ENCODE measurements at regions not wholly inside any gene's neighbourhood (a gene's known extent, or its start where the extent isn't known, plus 50 kb on each side); places are given as distances from the start of the nearest gene placed in this dataset.

GRCh38 chr12:34597548-34598351, 575.5 kb downstream of the ALG10 start:
- Histone ChIP-seq H3K4me1 (ENCODE audit: insufficient read depth, low read length) (no peaks in the 10 kb centered on the region), H3K27me3 (ENCODE audit: control insufficient read depth in 1 of 2, insufficient read depth in 2 of 2, low read length in 2 of 2) (no peaks in the 10 kb centered on the region), H3K9ac (ENCODE audit: insufficient read depth, low read depth, low read length) (no peak overlapping the region), H3K36me3 (replicated peaks in 1 of 2; ENCODE audit: control insufficient read depth in 1 of 2, insufficient read depth in 2 of 2, low read length in 2 of 2) (no peaks in the 10 kb centered on the region), H3K27ac (ENCODE audit: extremely low read length, insufficient read depth, low read length) (no peak overlapping the region), H3K9me3 (ENCODE audit: low read length) (peaks cover 100% of the 10 kb centered on the region), H3K4me3 (replicated peaks in 1 of 3; ENCODE audit: insufficient read depth in 1 of 3, low read depth in 2 of 3, low read length in 3 of 3) (no peak overlapping the region), H4K20me1 (ENCODE audit: insufficient read depth, low read length) (no peaks in the 10 kb centered on the region), H2AFZ (ENCODE audit: low read length) (no peak overlapping the region), H3K79me2 (ENCODE audit: insufficient read depth, low read length) (no peaks in the 10 kb centered on the region), H3K4me2 (ENCODE audit: low read depth, low read length) (no peak overlapping the region)
- no TSS peak for BruUV-seq (replicated peaks)
- TF ChIP-seq SPEN (CRISPR knock-in tag; IDR thresholded peaks at IDR 0.05; ENCODE audit: low read depth) = no peak
- TF ChIP-seq ISX (CRISPR knock-in tag; conservative IDR thresholded peaks at IDR 0.05) = no peak
- TF ChIP-seq KDM4B (CRISPR knock-in tag; IDR thresholded peaks at IDR 0.05) = no peak
- no peak for TF ChIP-seq MEIS1 (CRISPR knock-in tag; IDR thresholded peaks at IDR 0.05; ENCODE audit: borderline replicate concordance)
- ChIA-PET POLR2A (no interaction called here), CTCF (ENCODE audit: low intra/inter-chr PET ratio, low total read pairs) (no interaction called here)
- in situ Hi-C loops (cut with HindIII; ENCODE audit: extremely low pct_ligation_motif_present, low pct_unique_long_range_greater_than_20kb) (loop anchor here (25.0 kb wide), 1 partner anchor 185 kb away; no protein-coding TSS in a partner anchor), intact Hi-C loops (cut with micrococcal nuclease; ENCODE audit: unreplicated experiment) (no loop called here)
- WGBS (ENCODE audit: low lambda C conversion rate) = 19% methylated on average over 16 of the region's 21 CpGs
- FAIRE-seq (no peak), DNase-seq (ENCODE audit: low spot score) (no peak), ATAC-seq (no peak)

- Histone ChIP-seq H2AFZ (ENCODE audit: low read length) (no peak overlapping the region), H3K4me3 (replicated peaks in 1 of 3; ENCODE audit: insufficient read depth in 1 of 3, low read depth in 2 of 3, low read length in 3 of 3) (no peak overlapping the region), H3K79me2 (ENCODE audit: insufficient read depth, low read length) (no peaks in the 10 kb centered on the region), H3K27me3 (ENCODE audit: control insufficient read depth in 1 of 2, insufficient read depth in 2 of 2, low read length in 2 of 2) (no peaks in the 10 kb centered on the region), H3K4me1 (ENCODE audit: insufficient read depth, low read length) (no peaks in the 10 kb centered on the region), H3K9me3 (ENCODE audit: low read length) (peaks cover 100% of the 10 kb centered on the region), H3K36me3 (replicated peaks in 1 of 2; ENCODE audit: control insufficient read depth in 1 of 2, insufficient read depth in 2 of 2, low read length in 2 of 2) (no peaks in the 10 kb centered on the region), H3K9ac (ENCODE audit: insufficient read depth, low read depth, low read length) (no peak overlapping the region), H3K4me2 (ENCODE audit: low read depth, low read length) (no peak overlapping the region), H3K27ac (ENCODE audit: extremely low read length, insufficient read depth, low read length) (no peak overlapping the region), H4K20me1 (ENCODE audit: insufficient read depth, low read length) (no peaks in the 10 kb centered on the region)
- intact Hi-C loops (cut with micrococcal nuclease; ENCODE audit: unreplicated experiment) (no loop called here), in situ Hi-C loops (cut with HindIII; ENCODE audit: extremely low pct_ligation_motif_present, low pct_unique_long_range_greater_than_20kb) (loop anchor here (25.0 kb wide), 1 partner anchor 186 kb away; no protein-coding TSS in a partner anchor)
- 7% methylated on average over 7 of the region's 7 CpGs for WGBS (ENCODE audit: low lambda C conversion rate)
- ATAC-seq (no peak), DNase-seq (ENCODE audit: low spot score) (no peak), FAIRE-seq (no peak)
- no peak for TF ChIP-seq ZNF549 (CRISPR knock-in tag; IDR thresholded peaks at IDR 0.05)
- TF ChIP-seq CBX2 (IDR thresholded peaks at IDR 0.05; ENCODE audit: low read depth, low read length) = no peak
- TF ChIP-seq CBX2 (CRISPR knock-in tag; IDR thresholded peaks at IDR 0.05; ENCODE audit: low read depth) = no peak
- ChIA-PET POLR2A (no interaction called here), CTCF (ENCODE audit: low intra/inter-chr PET ratio, low total read pairs) (no interaction called here)
- BruUV-seq (replicated peaks) = no TSS peak
Observed at GRCh38 chr12:34598352-34598827, 576.1 kb downstream of the ALG10 start.

Measured in HepG2 (cell line).